GM12878 (cell line): ENCODE measurements at regions not wholly inside any gene's neighbourhood (a gene's known extent, or its start where the extent isn't known, plus 50 kb on each side); places are given as distances from the start of the nearest gene placed in this dataset.

Source experiments
- ATAC-seq: fragments of 200-7000 bp; cut with Tn5 transposase; 3 replicates; pipeline ENCODE4 v1.9.1; 2020; ENCODE audit warnings: mild to moderate bottlenecking, moderate library complexity
- BruUV-seq: library from RNA; stranded (reverse); fragments of 400-500 nt; replicated peaks from 2 replicates; lab custom pipeline; 2021; lab: Mats Ljungman, UMichigan
- CTCF ChIA-PET: fragments of 300-600 bp; sonication (Branson Sonifier 250); formaldehyde crosslinking; extraction: SDS; loops from one replicate; lab custom pipeline; 2021; ENCODE audit warnings: inconsistent platforms; lab: Yijun Ruan, JAX
- POLR2A ChIA-PET: fragments of 350-600 bp; formaldehyde crosslinking; extraction: SDS; loops from one replicate; lab custom pipeline; 2021; ENCODE audit warnings: inconsistent platforms; lab: Charles Lee
- RAD21 ChIA-PET: fragments of 300-600 bp; sonication (Branson Sonifier 250); formaldehyde crosslinking; loops from one replicate; lab custom pipeline; 2023; ENCODE audit warnings: antibody characterized with exemption; ENCODE audit not compliant: unreplicated experiment; lab: Charles Lee
- SMC1A ChIA-PET: fragments of 300-600 bp; sonication (Branson Sonifier 250); formaldehyde crosslinking; loops from one replicate; lab custom pipeline; 2023; ENCODE audit not compliant: unreplicated experiment, uncharacterized antibody; lab: Charles Lee
- DNase-seq: peaks from one replicate; pipeline ENCODE4 v3.0.0-alpha.2; 2011; ENCODE audit warnings: low read depth, low spot score
- FAIRE-seq: peaks from 3 replicates; lab custom pipeline; 2011; peaks lifted over from hg19 to GRCh38; lab: Jason Lieb, UNC
- H2AFZ ChIP-seq: 2 replicates; pipeline ENCODE4 v1.6.0; 2011; ENCODE audit warnings: low read depth, low read length, control low read depth; ENCODE audit not compliant: control insufficient read depth
- H3K27ac ChIP-seq: 2 replicates; pipeline ENCODE4 v1.5.1; 2011; ENCODE audit warnings: control low read depth; ENCODE audit not compliant: control insufficient read depth, insufficient read depth
- H3K27me3 ChIP-seq, 2 experiments: replicated peaks in 1 of 2; 2 replicates each; pipeline versions ENCODE4 v1.6.0 to v1.6.1; 2011; ENCODE audit warnings: low read length in 1 of 2; ENCODE audit not compliant: control insufficient read depth in 2 of 2, insufficient read depth in 2 of 2
- H3K36me3 ChIP-seq, 2 experiments: 2 replicates each; pipeline ENCODE4 v1.5.1; 2011; ENCODE audit warnings: low read length in 1 of 2; ENCODE audit not compliant: control insufficient read depth in 2 of 2, insufficient read depth in 2 of 2
- H3K4me1 ChIP-seq: 2 replicates; pipeline ENCODE4 v1.6.1; 2011; ENCODE audit warnings: mild to moderate bottlenecking, low read length, moderate library complexity, mixed read lengths; ENCODE audit not compliant: control insufficient read depth, insufficient read depth
- H3K4me2 ChIP-seq: 2 replicates; pipeline ENCODE4 v1.6.0; 2011; ENCODE audit warnings: control low read depth; ENCODE audit not compliant: control insufficient read depth, insufficient read depth
- H3K4me3 ChIP-seq: fragments of 200-600 bp; sonication (generic); 2 replicates; pipeline ENCODE4 v1.5.1; 2016
- H3K79me2 ChIP-seq: 2 replicates; pipeline ENCODE4 v1.6.0; 2011; ENCODE audit warnings: low read length; ENCODE audit not compliant: control insufficient read depth, insufficient read depth
- H3K9ac ChIP-seq: 2 replicates; pipeline ENCODE4 v1.8.0; 2011; ENCODE audit warnings: low read length, control low read depth, mixed read lengths; ENCODE audit not compliant: control insufficient read depth, insufficient read depth
- H3K9me3 ChIP-seq: replicated peaks from 3 replicates; pipeline ENCODE4 v1.5.1; 2011; ENCODE audit warnings: mild to moderate bottlenecking, low read length; ENCODE audit not compliant: control insufficient read depth, insufficient read depth
- H4K20me1 ChIP-seq: 2 replicates; pipeline ENCODE4 v1.6.0; 2011; ENCODE audit not compliant: control insufficient read depth, insufficient read depth
- CREM ChIP-seq: IDR thresholded peaks from 2 replicates; pipeline ENCODE4 v1.6.1; 2014; ENCODE audit warnings: antibody characterized with exemption, low read depth
- EGR1 ChIP-seq, 2 experiments: IDR thresholded peaks; 1 replicate in 1 of 2; 2 replicates in 1 of 2; pipeline ENCODE4 v1.6.1; 2011 to 2012; ENCODE audit warnings: low read depth in 2 of 2, low read length in 2 of 2, borderline replicate concordance in 1 of 2, mild to moderate bottlenecking in 1 of 2, moderate library complexity in 1 of 2
- HSF1 ChIP-seq: fragments of 150-350 bp; IDR thresholded peaks from 2 replicates; pipeline ENCODE4 v1.6.1; 2014; ENCODE audit warnings: mild to moderate bottlenecking, low read depth, low read length
- IKZF2 ChIP-seq, 2 experiments: fragments of 450-650 bp; IDR thresholded peaks; 2 replicates each; pipeline ENCODE4 v1.6.1; 2017; ENCODE audit warnings: mild to moderate bottlenecking in 2 of 2, moderate library complexity in 2 of 2
- NFYB ChIP-seq: IDR thresholded peaks from 2 replicates; pipeline ENCODE4 v1.6.1; 2011; ENCODE audit warnings: low read depth, mild to moderate bottlenecking, low read length, improper control_type of control experiment, moderate library complexity; ENCODE audit not compliant: insufficient read depth
- STAT1 ChIP-seq: fragments of 450-650 bp; conservative IDR thresholded peaks from 2 replicates; pipeline ENCODE4 v1.6.1; 2014; ENCODE audit warnings: antibody characterized with exemption, mild to moderate bottlenecking
- SUZ12 ChIP-seq: fragments of 200-600 bp; sonication (generic); IDR thresholded peaks from one replicate; pipeline ENCODE4 v1.6.1; 2018; ENCODE audit warnings: antibody characterized with exemption, mild to moderate bottlenecking; ENCODE audit not compliant: unreplicated experiment
- ZBED1 ChIP-seq: IDR thresholded peaks from 2 replicates; pipeline ENCODE4 v1.6.1; 2016; ENCODE audit warnings: borderline replicate concordance
- ZNF207 ChIP-seq: fragments of 450-650 bp; IDR thresholded peaks from 2 replicates; pipeline ENCODE4 v1.6.1; 2014; ENCODE audit warnings: antibody characterized with exemption, mild to moderate bottlenecking, borderline replicate concordance
- WGBS: methylation state at CpG from one replicate; pipeline ENCODE4 v1.1.6; 2016; ENCODE audit warnings: low lambda C conversion rate; ENCODE audit not compliant: insufficient replicate concordance, insufficient coverage; ENCODE audit errors: missing lambda C conversion rate; 5-methylcytosine and 5-hydroxymethylcytosine counted together
- in situ Hi-C: fragments of 300-500 bp; cut with MboI; formaldehyde crosslinking; loops from 9 replicates; pipeline ENCODE4 v1.14.3; 2018; ENCODE audit warnings: mixed read lengths
- intact Hi-C: fragments of 100-400 bp; cut with micrococcal nuclease; formaldehyde crosslinking; loops from one replicate; pipeline ENCODE4 v1.14.2; 2022; ENCODE audit not compliant: unreplicated experiment
- TF ChIP-seq, protein P1 (sequence below): fragments of 450-650 bp; IDR thresholded peaks from 2 replicates; pipeline ENCODE4 v1.6.1; 2017; ENCODE audit warnings: antibody characterized with exemption, mild to moderate bottlenecking, moderate library complexity
- TF ChIP-seq, protein P2 (sequence below): fragments of 450-650 bp; IDR thresholded peaks from 2 replicates; pipeline ENCODE4 v1.6.1; 2016; ENCODE audit warnings: mild to moderate bottlenecking
- TF ChIP-seq, protein P3 (sequence below): fragments of 450-650 bp; IDR thresholded peaks from 2 replicates; pipeline ENCODE4 v1.6.1; 2017; ENCODE audit warnings: mild to moderate bottlenecking, moderate library complexity
- TF ChIP-seq, protein P4 (sequence below): fragments of 450-650 bp; conservative IDR thresholded peaks from 2 replicates; pipeline ENCODE4 v1.6.1; 2017; ENCODE audit warnings: mild to moderate bottlenecking, moderate library complexity

DNA sequence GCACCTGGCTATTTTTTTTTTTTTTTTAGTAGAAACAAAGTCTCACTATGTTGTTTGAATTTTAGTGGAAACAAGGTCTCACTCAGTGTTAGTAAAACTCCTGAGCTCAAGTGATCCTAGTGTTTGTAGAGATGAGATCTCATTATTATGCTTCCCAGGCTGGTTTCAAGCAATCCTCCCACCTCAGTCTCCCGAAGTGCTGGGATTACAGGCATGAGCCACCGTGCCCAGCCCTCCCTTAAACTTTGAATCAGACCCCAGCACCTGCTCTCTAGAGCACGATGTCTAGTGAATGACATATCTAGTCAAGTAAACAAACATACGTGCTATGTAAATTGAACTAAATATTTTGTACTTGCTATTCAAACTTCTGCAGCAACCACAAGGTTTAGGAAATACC is 105.6 kb upstream of the MYO3A start:
- SMC1A ChIA-PET = no interaction called here
- no peaks in the 10 kb centered on the region for H3K27me3 ChIP-seq
- no peak overlapping the region for H3K27ac ChIP-seq
- FAIRE-seq (no peak), ATAC-seq (no peak), DNase-seq (no peak)
- 17% methylated on average over 4 of the region's 4 CpGs for WGBS
- H3K79me2 ChIP-seq = no peaks in the 10 kb centered on the region
- H4K20me1 ChIP-seq = no peaks in the 10 kb centered on the region
- in situ Hi-C loops = no loop called here
- CTCF ChIA-PET = no interaction called here
- H3K9ac ChIP-seq = no peak overlapping the region
- POLR2A ChIA-PET = no interaction called here
- H3K4me2 ChIP-seq = no peak overlapping the region
- no TSS peak for BruUV-seq
- no peaks in the 10 kb centered on the region for H3K9me3 ChIP-seq
- H3K4me1 ChIP-seq = no peaks in the 10 kb centered on the region
- H3K36me3 ChIP-seq = no peaks in the 10 kb centered on the region
- no peak overlapping the region for H2AFZ ChIP-seq
- RAD21 ChIA-PET = no interaction called here
- intact Hi-C loops = no loop called here
- no peak overlapping the region for H3K4me3 ChIP-seq
- no peak for TF ChIP-seq HSF1
- TF ChIP-seq ZBED1 = no peak
- TF ChIP-seq CREM = no peak
- TF ChIP-seq, protein P1, sequence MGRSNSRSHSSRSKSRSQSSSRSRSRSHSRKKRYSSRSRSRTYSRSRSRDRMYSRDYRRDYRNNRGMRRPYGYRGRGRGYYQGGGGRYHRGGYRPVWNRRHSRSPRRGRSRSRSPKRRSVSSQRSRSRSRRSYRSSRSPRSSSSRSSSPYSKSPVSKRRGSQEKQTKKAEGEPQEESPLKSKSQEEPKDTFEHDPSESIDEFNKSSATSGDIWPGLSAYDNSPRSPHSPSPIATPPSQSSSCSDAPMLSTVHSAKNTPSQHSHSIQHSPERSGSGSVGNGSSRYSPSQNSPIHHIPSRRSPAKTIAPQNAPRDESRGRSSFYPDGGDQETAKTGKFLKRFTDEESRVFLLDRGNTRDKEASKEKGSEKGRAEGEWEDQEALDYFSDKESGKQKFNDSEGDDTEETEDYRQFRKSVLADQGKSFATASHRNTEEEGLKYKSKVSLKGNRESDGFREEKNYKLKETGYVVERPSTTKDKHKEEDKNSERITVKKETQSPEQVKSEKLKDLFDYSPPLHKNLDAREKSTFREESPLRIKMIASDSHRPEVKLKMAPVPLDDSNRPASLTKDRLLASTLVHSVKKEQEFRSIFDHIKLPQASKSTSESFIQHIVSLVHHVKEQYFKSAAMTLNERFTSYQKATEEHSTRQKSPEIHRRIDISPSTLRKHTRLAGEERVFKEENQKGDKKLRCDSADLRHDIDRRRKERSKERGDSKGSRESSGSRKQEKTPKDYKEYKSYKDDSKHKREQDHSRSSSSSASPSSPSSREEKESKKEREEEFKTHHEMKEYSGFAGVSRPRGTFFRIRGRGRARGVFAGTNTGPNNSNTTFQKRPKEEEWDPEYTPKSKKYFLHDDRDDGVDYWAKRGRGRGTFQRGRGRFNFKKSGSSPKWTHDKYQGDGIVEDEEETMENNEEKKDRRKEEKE = no peak
- TF ChIP-seq, protein P2, sequence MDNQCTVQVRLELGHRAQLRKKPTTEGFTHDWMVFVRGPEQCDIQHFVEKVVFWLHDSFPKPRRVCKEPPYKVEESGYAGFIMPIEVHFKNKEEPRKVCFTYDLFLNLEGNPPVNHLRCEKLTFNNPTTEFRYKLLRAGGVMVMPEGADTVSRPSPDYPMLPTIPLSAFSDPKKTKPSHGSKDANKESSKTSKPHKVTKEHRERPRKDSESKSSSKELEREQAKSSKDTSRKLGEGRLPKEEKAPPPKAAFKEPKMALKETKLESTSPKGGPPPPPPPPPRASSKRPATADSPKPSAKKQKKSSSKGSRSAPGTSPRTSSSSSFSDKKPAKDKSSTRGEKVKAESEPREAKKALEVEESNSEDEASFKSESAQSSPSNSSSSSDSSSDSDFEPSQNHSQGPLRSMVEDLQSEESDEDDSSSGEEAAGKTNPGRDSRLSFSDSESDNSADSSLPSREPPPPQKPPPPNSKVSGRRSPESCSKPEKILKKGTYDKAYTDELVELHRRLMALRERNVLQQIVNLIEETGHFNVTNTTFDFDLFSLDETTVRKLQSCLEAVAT = no peak
- no peak for TF ChIP-seq IKZF2 (IDR thresholded peaks at IDR 0.05)
- TF ChIP-seq SUZ12 = no peak
- TF ChIP-seq EGR1 (IDR thresholded peaks at IDR 0.05; ENCODE audit: borderline replicate concordance in 1 of 2, low read depth in 2 of 2, low read length in 2 of 2) = no peak
- no peak for TF ChIP-seq NFYB
- no peak for TF ChIP-seq STAT1
- TF ChIP-seq, protein P3, sequence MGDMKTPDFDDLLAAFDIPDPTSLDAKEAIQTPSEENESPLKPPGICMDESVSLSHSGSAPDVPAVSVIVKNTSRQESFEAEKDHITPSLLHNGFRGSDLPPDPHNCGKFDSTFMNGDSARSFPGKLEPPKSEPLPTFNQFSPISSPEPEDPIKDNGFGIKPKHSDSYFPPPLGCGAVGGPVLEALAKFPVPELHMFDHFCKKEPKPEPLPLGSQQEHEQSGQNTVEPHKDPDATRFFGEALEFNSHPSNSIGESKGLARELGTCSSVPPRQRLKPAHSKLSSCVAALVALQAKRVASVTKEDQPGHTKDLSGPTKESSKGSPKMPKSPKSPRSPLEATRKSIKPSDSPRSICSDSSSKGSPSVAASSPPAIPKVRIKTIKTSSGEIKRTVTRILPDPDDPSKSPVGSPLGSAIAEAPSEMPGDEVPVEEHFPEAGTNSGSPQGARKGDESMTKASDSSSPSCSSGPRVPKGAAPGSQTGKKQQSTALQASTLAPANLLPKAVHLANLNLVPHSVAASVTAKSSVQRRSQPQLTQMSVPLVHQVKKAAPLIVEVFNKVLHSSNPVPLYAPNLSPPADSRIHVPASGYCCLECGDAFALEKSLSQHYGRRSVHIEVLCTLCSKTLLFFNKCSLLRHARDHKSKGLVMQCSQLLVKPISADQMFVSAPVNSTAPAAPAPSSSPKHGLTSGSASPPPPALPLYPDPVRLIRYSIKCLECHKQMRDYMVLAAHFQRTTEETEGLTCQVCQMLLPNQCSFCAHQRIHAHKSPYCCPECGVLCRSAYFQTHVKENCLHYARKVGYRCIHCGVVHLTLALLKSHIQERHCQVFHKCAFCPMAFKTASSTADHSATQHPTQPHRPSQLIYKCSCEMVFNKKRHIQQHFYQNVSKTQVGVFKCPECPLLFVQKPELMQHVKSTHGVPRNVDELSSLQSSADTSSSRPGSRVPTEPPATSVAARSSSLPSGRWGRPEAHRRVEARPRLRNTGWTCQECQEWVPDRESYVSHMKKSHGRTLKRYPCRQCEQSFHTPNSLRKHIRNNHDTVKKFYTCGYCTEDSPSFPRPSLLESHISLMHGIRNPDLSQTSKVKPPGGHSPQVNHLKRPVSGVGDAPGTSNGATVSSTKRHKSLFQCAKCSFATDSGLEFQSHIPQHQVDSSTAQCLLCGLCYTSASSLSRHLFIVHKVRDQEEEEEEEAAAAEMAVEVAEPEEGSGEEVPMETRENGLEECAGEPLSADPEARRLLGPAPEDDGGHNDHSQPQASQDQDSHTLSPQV = no peak
- TF ChIP-seq, protein P4, sequence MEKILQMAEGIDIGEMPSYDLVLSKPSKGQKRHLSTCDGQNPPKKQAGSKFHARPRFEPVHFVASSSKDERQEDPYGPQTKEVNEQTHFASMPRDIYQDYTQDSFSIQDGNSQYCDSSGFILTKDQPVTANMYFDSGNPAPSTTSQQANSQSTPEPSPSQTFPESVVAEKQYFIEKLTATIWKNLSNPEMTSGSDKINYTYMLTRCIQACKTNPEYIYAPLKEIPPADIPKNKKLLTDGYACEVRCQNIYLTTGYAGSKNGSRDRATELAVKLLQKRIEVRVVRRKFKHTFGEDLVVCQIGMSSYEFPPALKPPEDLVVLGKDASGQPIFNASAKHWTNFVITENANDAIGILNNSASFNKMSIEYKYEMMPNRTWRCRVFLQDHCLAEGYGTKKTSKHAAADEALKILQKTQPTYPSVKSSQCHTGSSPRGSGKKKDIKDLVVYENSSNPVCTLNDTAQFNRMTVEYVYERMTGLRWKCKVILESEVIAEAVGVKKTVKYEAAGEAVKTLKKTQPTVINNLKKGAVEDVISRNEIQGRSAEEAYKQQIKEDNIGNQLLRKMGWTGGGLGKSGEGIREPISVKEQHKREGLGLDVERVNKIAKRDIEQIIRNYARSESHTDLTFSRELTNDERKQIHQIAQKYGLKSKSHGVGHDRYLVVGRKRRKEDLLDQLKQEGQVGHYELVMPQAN = no peak
- TF ChIP-seq ZNF207 = no peak
